Renal cortical epithelial cell (primary cell): ENCODE measurements at regions not wholly inside any gene's neighbourhood (a gene's known extent, or its start where the extent isn't known, plus 50 kb on each side); places are given as distances from the start of the nearest gene placed in this dataset.

Experiments used
- DNase-seq: peaks from one replicate; pipeline ENCODE4 v3.0.0-alpha.2; 2011; ENCODE audit warnings: low read depth

DNA sequence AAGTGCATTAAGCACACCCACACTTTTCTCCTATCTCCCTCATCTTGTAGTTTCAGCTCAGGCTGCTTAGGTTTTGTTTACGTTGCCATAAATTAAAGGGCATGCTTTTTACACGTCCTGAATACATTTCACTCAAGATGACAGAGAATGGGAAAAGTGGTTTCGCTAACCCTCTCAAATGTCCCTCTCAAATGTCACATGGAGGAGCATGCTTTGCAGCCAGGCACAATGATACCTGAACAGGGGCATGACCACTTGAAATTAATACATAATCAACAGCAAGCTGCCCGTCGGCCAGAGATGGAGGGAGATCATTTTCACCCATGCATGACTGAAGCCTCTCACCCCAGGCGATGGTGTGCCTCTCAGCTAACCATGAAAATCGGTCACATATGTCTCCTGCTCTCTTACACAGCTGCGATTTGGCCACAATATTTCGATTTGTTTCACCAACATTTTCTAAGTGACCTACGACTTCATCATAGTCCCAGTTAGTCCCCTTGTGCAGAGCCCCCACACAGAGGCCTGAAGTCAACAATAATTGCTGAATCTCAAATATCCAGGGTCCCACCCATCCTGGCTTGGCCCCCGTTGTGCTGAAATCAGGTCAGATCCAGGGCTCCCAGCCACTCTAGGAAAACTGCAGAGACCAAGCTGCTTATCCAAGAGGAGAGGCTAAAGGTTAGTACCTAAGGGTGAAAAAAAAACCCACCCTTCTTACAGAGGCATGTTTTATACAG lies 373.9 kb upstream of the NFE2L3 start:
- DNase-seq, result no peak

DNA sequence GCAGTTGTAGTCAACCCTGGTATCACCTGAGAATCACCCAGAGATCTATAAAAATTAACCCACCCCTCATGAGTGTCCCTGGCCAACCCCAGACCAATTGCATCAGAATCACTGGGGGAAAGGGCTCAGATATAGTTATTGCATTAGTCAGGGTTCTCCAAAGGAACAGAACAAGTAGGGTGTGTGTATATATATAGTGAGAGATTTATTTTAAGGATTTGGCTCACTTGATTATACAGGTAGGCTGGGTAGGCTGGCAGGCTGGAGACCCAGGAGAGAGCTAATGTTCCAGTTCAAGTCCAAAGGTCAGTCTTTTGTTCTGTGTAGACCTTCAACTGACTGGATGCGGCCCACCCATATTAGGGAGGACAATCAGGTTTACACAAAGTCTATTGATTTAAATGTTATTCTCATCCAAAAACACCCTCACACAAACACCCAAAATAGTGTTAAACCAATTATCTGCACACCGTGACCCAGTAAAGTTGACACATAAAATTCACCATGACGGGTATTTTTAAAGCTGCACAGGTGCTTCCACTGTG lies 372.9 kb upstream of the NFE2L3 start:
- DNase-seq, result no peak

DNA sequence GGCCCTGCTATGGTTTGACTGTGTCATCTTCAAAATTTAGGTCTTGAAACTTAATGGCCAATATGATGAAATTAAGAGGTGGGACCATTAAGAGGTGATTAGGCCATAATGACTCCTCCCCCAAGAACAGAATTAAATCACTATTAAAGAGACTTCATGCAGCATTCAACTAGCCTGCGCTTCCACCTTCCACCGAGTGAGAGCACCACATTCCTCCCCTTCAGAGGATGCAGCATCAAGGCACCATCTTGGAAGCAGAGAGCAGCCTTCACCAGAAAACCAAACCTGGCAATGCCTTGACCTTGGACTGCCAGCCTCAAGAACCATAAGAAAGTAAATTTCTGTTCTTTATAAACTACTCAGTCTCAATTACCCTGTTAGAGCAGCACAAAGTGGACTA lies 371.1 kb upstream of the NFE2L3 start:
- DNase-seq, result no peak

DNA sequence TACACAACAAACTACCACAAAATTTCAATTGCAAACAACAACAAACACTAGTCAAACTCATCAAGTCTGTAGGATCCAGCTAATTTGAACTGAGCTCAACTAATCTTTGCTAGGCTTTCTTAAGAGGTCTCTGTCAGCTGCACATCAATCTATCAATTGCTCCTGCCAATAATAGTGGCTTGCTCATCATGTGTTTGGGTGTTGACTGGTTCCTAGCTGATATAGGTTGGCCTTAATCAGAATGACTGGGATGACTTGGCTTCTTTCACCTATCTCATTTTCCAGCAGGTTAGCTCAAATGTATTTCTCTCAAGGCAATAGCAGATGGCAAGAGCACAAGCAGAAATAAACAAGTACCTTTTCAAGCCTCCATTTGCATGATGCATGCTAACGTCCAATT lies 370.3 kb upstream of the NFE2L3 start:
- DNase-seq, result no peak

DNA sequence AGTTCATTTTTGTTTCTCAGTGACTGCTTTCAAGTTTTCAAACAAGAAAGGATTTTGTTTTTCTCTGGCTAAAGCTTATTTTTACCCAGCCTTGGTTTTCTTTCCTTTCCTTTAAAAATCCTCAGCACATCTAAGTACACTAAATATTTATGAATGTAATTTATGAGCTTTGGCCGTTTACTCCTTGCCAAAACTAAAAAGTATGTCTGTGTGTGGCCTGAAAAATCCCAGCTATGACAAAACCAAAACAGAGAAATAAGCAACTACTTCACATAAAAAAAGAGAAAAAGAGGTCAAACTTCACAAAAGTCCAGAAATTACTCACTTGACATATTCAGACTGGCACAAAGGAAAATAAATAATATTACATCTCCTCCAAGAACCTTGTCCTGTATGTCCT lies 365.1 kb upstream of the NFE2L3 start:
- DNase-seq, result no peak

DNA sequence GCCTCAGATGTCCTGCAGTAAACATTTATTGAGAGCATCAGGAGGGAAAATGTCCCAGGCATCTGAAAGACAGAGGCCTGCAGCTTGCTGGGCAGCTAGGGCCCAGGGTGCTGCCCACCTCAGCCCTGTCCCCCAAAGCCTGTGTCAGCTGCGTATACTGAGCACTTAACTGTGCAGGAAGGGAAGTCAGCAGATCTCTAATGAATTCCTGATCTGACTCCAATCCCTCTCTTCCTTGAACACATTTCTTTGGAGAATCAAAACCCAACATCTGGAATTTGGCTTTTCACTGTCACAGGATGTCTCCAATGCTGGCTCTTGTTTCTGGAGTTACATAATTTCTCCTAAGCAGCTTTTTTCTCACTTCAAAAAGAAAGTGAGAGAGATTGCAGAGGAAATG lies 364.7 kb upstream of the NFE2L3 start:
- no peak for DNase-seq

DNA sequence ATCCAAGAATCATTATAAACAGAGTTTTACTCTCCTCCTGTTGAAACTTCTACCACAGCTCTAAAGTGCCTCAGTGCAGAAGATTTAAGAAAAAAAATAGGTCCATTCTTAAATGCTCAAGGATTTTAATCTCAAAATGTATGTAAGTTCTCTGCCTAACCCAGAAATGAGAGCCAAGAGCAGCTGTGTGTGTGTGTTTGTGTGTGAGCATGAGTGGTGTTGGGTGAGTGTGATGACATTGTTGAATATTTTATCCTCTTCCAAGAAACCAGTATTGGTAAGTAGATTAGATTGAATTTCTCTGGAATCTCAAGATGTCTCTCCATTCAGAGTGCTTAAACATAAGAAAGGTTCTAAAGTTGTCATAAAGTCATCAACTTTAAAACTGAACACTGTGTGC lies 363.6 kb upstream of the NFE2L3 start:
- no peak for DNase-seq

DNA sequence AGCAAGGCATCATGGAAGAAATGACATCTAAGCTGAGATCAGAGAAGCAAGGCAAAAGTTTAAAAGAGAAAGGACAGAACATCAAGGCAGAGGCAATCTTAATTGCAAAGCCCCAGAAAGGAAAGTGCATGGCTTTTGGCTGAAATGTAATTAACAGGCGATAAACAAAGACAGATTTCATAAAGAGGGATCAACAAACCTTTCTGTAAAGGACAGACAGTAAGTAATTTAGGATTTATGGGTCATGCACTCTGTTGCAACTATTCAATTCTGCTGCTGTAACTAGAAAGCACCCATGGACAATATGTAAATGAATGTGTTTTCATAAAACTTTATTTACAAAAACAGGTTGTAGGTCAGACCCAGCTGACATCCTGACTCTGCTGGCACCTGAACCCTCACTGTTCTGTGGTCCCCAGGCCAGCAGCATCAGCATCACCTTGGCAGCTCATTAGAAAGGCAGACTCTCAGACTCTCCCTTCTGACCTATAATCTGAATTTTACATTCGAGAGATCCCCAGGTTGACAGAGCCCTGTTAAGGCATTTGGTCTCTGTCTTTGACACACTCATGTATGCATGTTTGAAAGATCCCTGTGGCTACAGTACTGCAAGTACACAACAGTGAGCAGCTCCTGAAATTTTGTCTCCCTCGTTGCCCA lies 362.9 kb upstream of the NFE2L3 start:
- no peak for DNase-seq

DNA sequence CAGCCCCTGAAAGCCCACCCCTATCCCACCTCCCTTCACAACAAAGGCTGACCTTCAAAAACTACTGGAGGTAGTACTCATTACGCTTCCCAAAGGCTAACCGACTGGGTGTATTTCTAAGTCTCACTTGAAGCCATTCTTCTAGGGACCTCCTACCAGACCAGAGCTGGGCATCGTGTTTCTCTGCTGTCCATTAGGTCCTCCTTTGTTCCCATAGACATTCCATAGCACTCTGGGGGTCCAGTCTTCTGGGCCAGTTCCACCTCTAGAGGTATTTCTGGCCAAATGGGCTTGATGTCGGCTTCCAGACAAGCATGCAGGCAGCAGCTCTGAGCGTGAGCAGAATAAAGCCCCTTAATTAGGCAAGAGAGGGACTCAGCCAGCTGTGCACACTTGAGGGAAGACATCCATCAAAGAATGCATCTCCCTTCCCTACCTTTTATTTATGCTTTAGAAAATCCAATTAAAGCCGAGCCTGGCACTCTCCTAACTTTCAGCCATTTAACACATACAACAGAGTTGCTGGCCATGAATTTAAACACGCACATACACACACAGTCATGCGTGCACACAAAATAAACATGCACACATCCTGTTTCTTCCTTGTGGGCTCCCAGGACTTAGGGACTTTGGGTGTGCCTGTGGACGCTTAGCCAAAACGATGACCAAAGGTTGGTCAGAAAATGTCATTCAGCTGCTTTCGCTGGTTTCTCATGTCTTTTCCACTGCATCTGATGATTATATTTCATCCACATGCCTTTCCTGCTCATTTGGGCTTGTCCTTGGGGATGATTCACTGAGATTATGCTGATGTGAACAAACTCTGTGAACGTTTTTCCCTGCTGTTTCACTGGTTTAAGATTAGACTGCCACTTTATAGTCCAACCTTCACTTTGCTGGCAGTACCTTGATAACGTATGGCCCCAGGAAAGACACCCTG lies 362.0 kb upstream of the NFE2L3 start:
- peak; percentile 13 for DNase-seq

DNA sequence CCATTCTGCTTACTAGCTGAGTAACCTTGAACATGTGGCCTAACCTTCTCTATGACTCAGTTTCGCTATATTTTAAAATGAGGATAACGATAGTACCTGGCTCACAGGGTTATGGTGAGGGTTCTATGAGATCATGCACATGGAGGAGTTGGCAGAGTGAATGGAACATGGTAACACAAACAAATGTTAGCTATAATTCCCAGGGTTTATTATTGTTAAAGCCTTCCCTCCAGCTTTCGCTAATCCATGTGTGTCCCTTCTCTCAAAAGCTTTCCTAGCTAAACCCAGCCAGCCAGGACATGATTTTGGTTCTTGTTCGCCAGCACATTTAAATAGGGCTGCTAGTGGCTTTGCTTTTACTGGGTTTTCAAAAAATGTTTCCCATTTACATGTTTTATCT lies 361.0 kb upstream of the NFE2L3 start:
- no peak for DNase-seq

DNA sequence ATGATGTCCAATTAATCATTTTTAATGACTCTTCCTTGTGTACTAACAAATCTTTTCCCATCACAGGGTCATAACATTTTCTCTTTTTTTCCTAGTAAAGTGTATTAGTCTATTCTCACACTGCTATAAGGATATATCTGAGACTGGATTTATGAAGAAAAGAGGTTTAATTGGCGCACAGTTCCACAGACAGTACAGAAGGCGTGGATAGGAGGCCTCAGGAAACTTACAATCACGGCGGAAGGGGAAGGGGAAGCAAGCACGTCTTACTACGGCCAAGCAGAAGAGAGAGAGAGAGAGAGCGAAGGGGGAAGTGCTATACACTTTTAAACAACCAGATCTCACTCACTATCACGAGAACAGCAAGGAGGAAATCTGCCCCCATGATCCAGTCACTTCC lies 359.4 kb upstream of the NFE2L3 start:
- no peak for DNase-seq

DNA sequence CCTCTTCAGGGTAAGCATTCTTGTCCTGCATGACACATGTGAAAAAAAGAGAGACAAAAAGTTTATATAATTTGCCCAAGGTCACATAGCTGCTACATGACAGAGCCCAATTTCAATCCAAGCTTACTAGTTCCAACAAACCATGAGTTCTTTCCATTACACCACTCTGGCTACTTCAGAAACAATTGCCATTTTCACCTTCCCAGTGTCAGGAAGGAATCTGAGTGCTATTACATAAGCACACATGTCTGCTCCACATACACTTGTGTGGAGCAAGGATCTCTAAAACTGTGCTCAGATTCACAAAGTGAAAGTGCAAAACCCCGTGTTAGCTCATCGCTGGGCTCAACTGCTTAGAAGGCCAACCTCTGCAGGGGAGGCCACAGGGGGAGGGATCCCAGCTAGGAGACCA lies 356.2 kb upstream of the NFE2L3 start:
- no peak for DNase-seq

DNA sequence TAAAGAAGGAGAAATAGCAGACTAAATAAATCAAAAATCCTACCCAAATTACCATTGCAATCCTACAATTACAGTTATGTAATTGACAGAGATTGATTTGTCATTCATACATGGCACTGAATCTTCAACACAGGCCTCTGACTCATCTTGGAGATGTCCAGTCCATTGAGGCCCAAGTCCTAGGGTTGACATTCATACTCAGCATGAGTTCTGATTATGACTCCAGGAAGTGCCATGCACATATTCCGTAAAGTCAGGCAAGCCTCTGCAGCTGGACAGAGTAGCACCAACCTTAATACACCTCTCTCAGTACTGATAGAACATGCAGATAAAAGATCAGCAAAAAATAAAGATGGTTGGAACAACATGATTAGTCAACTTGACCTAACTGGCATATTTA lies 353.7 kb upstream of the NFE2L3 start:
- no peak for DNase-seq

DNA sequence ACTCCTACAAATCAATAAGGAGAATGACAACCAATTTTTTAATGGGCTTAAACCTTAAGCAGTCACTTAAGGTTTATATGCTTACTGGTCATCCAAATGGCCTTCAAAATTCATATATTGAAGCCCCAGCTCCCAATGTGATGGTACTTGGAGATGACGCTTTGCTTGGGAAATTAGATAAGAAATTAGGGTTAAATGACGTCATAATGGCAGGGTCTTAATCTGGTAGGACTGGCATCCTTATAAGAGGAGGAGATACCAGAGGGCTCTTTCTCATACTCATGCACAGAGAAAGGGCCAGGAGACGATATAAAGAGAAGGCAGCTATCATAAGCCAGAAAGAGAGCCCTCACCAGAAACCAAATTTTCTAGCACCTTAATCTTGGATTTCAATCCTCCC lies 350.8 kb upstream of the NFE2L3 start:
- DNase-seq, result no peak

DNA sequence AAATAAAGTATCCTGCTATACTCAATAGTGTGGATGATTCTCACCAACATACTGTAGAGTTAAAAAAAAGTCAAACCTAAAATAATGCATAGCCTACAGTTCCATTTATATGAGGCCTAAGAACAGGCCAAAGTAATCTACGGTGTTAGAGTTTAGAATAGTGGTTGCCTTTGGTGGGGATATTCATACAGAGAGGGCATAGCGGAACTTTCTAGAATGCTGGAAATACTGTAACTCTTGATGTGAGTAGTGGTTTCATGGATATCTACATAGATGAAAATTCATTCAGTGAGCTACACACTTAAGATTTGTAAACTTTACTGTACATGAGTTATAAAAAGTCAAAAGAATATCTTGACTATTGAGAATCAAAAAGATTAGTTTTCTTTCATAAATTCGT lies 349.9 kb upstream of the NFE2L3 start:
- no peak for DNase-seq

DNA sequence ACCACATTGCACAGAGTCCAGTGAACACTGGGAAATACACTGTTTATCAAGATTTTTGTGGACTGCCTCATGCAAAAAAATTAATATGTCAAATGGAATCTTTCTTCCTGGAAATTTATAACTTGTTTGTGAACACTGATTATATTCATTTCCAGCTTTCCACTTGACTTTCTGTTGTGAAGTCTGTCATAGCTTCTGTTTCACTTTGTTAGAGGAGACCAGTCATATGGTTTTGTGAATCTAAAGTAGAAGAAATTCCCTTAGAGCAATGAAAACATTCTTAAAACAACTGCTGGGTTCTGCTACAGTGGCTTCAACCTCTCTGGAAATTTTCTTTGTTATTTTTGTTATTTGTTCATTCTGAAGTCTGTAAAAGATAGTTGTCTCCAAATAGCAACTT lies 349.5 kb upstream of the NFE2L3 start:
- peak; percentile 60 for DNase-seq

DNA sequence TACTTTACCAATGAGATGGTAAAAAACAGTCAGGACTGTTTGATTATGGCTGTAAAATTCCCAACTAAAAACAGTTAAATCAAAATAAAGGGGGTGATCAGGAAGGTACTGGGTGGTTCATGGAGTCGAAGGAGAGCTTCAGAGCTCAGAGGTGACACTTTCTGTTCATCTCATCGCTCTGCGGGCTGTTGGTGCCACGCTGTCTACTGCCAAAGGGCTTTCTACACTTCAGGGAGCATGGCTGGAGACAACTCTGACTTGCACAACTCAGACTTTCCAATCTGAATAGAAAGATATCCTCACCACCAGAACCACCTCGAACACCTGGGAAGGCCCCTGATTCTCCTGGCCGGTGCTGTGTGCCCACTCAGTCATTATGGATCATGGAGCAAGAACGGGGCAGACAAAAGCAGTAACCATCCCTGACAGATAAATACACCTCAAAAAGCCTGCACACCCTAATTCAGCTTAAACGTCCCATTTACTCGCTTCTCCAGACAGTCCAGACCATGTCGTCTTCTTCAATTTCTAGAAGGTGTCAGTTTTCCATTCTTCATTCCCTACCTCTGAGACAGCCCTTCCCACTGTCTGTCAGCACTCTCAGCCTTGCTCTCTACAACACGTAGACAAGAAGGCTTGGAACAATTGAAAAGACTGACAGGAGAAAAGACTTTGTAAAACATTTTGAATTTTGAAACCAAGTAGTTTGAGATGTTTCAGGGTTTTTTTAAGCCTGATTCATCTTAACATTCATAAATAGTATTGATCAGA lies 348.7 kb upstream of the NFE2L3 start:
- no peak for DNase-seq

DNA sequence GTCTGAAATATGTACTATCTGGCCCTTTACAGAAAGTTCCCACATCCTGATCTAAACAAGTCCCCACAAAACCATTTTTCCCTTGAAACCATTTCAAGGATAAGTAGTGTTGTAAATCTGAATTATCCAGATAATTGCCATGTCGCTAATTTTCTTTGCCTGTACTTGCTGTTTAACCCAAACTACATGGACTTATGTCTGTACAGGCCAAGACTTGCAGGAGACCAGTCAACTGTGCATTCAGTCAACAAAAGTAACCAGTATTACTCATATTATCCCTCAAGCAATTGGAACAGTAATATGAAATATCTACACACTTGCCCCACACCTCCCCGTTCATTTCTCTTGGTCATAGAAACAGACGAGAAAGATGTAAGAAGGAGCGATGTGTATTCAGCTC lies 347.8 kb upstream of the NFE2L3 start:
- DNase-seq, result peak; percentile 53

DNA sequence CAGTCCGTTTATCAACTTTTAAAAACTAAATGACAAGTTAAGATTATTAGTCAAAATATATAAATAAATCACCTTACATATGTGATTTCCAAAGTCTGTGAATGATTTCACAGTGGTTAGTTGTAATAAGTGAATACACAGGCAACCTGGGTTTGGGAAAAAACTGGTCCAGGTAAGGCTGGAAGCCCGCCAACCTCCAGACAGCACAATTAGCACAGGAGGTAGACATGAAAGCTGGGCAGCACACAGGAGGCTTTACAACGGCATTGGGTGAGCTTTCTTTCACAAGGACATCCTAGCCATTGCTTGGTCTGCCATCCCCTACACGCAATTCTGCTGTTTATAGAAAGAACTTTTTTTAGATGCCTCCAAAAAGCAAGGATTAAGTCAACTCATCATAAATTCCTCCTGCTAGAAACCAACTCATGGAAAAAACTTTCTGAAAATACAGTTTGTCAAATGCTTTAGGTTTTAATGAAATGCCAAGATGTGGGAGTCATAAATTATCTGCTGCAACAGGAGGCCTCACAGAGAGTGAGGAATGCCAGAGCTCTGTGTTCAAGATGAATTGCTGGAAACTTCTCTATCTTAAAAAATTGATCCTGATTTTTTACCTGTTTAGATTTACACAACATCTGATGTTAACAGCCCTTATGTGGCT lies 346.8 kb upstream of the NFE2L3 start:
- DNase-seq, result peak; percentile 27

DNA sequence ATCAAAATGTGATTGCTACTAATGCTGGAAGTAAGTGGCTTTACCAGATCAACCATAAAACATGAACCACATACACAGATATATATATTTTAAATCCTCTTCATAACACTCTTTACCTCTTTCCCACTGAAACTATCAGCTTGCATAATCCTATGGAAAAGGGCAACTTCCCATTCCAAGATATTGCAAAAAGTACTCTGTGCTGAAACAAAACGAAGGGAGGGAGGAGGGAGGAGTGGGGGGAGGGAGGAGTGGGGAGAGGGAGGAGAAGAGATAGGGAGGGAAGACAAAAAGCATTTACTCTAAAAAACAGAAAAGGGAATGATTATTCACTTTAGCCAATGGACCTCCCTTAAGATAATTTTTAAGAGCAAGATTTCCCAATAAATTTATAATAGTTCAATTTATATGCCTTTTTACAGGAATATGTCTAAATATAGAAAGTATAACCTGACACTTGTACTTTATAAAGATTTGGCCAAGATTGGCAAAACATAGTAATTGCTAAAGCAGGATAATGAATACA lies 344.8 kb upstream of the NFE2L3 start:
- no peak for DNase-seq

DNA sequence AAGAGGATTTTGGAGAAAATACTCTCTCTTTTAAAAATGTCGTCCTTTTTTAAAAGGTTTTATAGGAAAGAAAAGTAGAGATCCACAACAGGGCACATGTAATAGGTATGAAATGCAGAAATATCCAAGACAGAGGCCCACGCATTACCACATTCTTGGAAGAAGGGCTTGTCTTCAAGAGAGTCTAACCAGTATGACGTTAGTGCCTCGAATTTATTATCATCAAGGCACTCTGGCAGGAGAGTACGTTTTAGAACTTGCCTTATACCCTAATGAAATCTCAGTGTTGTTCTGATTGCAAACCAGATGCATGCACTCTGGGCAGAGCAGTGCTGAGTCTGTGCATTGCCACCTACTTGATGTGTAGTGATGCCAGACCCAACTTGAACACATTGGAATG lies 342.6 kb upstream of the NFE2L3 start:
- DNase-seq, result no peak
